ENCODE measurements at regions not wholly inside any gene's neighbourhood (a gene's known extent, or its start where the extent isn't known, plus 50 kb on each side); places are given as distances from the start of the nearest gene placed in this dataset.

GRCh38 chr2:192250961-192251360 is 56.2 kb upstream of the TMEFF2 start:
- Histone ChIP-seq H3K27me3 (replicated peaks in 1 of 2; ENCODE audit: control insufficient read depth in 2 of 2, insufficient read depth in 2 of 2, low read length in 1 of 2) (no peaks in the 10 kb centered on the region), H3K9ac (ENCODE audit: control insufficient read depth, insufficient read depth, low read length) (no peak overlapping the region), H3K79me2 (ENCODE audit: control insufficient read depth, insufficient read depth, low read length) (no peaks in the 10 kb centered on the region), H3K27ac (ENCODE audit: control insufficient read depth, insufficient read depth) (no peak overlapping the region), H3K36me3 (ENCODE audit: control insufficient read depth in 2 of 2, insufficient read depth in 2 of 2, low read length in 1 of 2) (no peaks in the 10 kb centered on the region), H3K4me1 (ENCODE audit: control insufficient read depth, insufficient read depth, low read length) (no peaks in the 10 kb centered on the region), H4K20me1 (ENCODE audit: control insufficient read depth, insufficient read depth) (no peaks in the 10 kb centered on the region), H3K4me2 (ENCODE audit: control insufficient read depth, insufficient read depth) (no peak overlapping the region), H3K9me3 (replicated peaks; ENCODE audit: control insufficient read depth, insufficient read depth, low read length) (no peaks in the 10 kb centered on the region), H3K4me3 (no peak overlapping the region), H2AFZ (ENCODE audit: control insufficient read depth, low read depth, low read length) (no peak overlapping the region)
- in situ Hi-C loops (cut with MboI) (no loop called here), intact Hi-C loops (cut with micrococcal nuclease; ENCODE audit: unreplicated experiment) (no loop called here)
- DNase-seq (ENCODE audit: low read depth, low spot score) (no peak), ATAC-seq (no peak), FAIRE-seq (no peak)
- CTCF ChIA-PET: interaction anchor here (1.1 kb wide), 1 partner anchor 89 kb away, joined by 3 read pairs; no protein-coding TSS in a partner anchor
- no TSS peak for BruUV-seq (replicated peaks)
- no peak for TF ChIP-seq CHD4 (IDR thresholded peaks at IDR 0.05)
- no peak for TF ChIP-seq SREBF1 (IDR thresholded peaks at IDR 0.05; ENCODE audit: low read length)
- TF ChIP-seq CREB1 (IDR thresholded peaks at IDR 0.05; ENCODE audit: low read depth): no peak
- no peak for TF ChIP-seq BRCA1 (IDR thresholded peaks at IDR 0.05; ENCODE audit: low read depth, low read length)
- no peak for TF ChIP-seq EP300 (IDR thresholded peaks at IDR 0.05; ENCODE audit: borderline replicate concordance in 1 of 2, control insufficient read depth in 1 of 2, low read depth in 2 of 2, low read length in 2 of 2)
- no peak for TF ChIP-seq CHD2 (IDR thresholded peaks at IDR 0.05; ENCODE audit: borderline replicate concordance, low read depth, low read length)
- TF ChIP-seq E2F4 (IDR thresholded peaks at IDR 0.05; ENCODE audit: low read depth, low read length): no peak
- TF ChIP-seq JUND (IDR thresholded peaks at IDR 0.05; ENCODE audit: low read depth, low read length): no peak
- no peak for TF ChIP-seq ELK1 (IDR thresholded peaks at IDR 0.05; ENCODE audit: low read depth, low read length)
- TF ChIP-seq BCL3 (IDR thresholded peaks at IDR 0.05; ENCODE audit: borderline replicate concordance, insufficient read depth, low read depth, low read length, poor library complexity, severe bottlenecking): no peak
- no peak for TF ChIP-seq KLF5 (IDR thresholded peaks at IDR 0.05; ENCODE audit: partially characterized antibody)
- no peak for TF ChIP-seq JUNB (IDR thresholded peaks at IDR 0.05)
- no peak for TF ChIP-seq ZBTB4 (CRISPR knock-in tag; IDR thresholded peaks at IDR 0.05)
- TF ChIP-seq POLR2AphosphoS2 (IDR thresholded peaks at IDR 0.05; ENCODE audit: low read depth, low read length): no peak
- TF ChIP-seq CBX5 (IDR thresholded peaks at IDR 0.05; ENCODE audit: low read depth): no peak
- SMC1A ChIA-PET (ENCODE audit: uncharacterized antibody, unreplicated experiment): interaction anchor here (0.9 to 1.1 kb wide), 2 partner anchors 10 to 11 kb away, joined by 3 read pairs; no protein-coding TSS in a partner anchor
- POLR2A ChIA-PET: no interaction called here
- RAD21 ChIA-PET (ENCODE audit: unreplicated experiment): no interaction called here

All from GM12878 (cell line).